SK-N-SH (cell line): ENCODE measurements at regions not wholly inside any gene's neighbourhood (a gene's known extent, or its start where the extent isn't known, plus 50 kb on each side); places are given as distances from the start of the nearest gene placed in this dataset.

Experiments used
- CTCF ChIA-PET: fragments of 300-600, 350-600 bp; formaldehyde crosslinking; extraction: SDS; loops from one replicate; lab custom pipeline; 2021; lab: Yijun Ruan, JAX
- POLR2A ChIA-PET: fragments of 350-600 bp; sonication (Branson Sonifier 250); formaldehyde crosslinking; extraction: SDS; loops from one replicate; lab custom pipeline; 2020; ENCODE audit warnings: antibody characterized with exemption, inconsistent platforms; lab: Yijun Ruan, JAX
- DNase-seq: peaks from one replicate; pipeline ENCODE4 v3.0.0; 2012
- H2AFZ ChIP-seq: fragments of 200-600 bp; sonication (generic); 2 replicates; pipeline ENCODE4 v1.8.1; 2016; ENCODE audit warnings: antibody characterized with exemption, mild to moderate bottlenecking, low read depth
- H3F3A ChIP-seq: fragments of 200-600 bp; sonication (generic); replicated peaks from 2 replicates; pipeline ENCODE3; 2016; ENCODE audit warnings: antibody characterized with exemption, mild to moderate bottlenecking; ENCODE audit not compliant: insufficient read depth
- H3K27ac ChIP-seq, 2 experiments: fragments of 200-500 bp in 1 of 2; fragments of 200-600 bp in 1 of 2; sonication (Bioruptor generic) in 1 of 2; sonication (generic), shearing (Covaris generic) in 1 of 2; 2 replicates each; pipeline versions ENCODE4 v1.5.1 to v1.6.1; 2014 to 2016; ENCODE audit warnings: low read depth in 2 of 2, inconsistent platforms in 1 of 2, low read length in 1 of 2, mild to moderate bottlenecking in 1 of 2, mixed read lengths in 1 of 2
- H3K27me3 ChIP-seq: fragments of 200-600 bp; sonication (generic), shearing (Covaris generic); 2 replicates; pipeline ENCODE4 v1.6.1; 2016; ENCODE audit warnings: mixed run types; ENCODE audit not compliant: insufficient read depth
- H3K36me3 ChIP-seq, 2 experiments: fragments of 200-500 bp in 1 of 2; fragments of 200-600 bp in 1 of 2; sonication (Bioruptor generic) in 1 of 2; sonication (generic) in 1 of 2; replicated peaks in 1 of 2; 2 replicates each; pipeline versions ENCODE3 to v1.5.1; 2014 to 2016; ENCODE audit warnings: low read length in 1 of 2, mild to moderate bottlenecking in 1 of 2; ENCODE audit not compliant: insufficient read depth in 2 of 2, control insufficient read depth in 1 of 2
- H3K4me1 ChIP-seq, 2 experiments: fragments of 200-500 bp in 1 of 2; fragments of 200-600 bp in 1 of 2; sonication (Bioruptor generic) in 1 of 2; sonication (generic), shearing (Covaris generic) in 1 of 2; 2 replicates each; pipeline versions ENCODE4 v1.5.1 to v1.6.1; 2014 to 2016; ENCODE audit warnings: low read depth in 1 of 2, low read length in 1 of 2, mixed run types in 1 of 2; ENCODE audit not compliant: insufficient read depth in 2 of 2, control insufficient read depth in 1 of 2
- H3K4me2 ChIP-seq: fragments of 200-600 bp; sonication (generic), shearing (Covaris generic); 2 replicates; pipeline ENCODE4 v1.6.1; 2017; ENCODE audit warnings: mixed run types
- H3K4me3 ChIP-seq, 2 experiments: fragments of 200-500 bp in 1 of 2; fragments of 200-600 bp in 1 of 2; sonication (Bioruptor generic) in 1 of 2; sonication (generic), shearing (Covaris generic) in 1 of 2; 2 replicates each; pipeline versions ENCODE4 v1.5.1 to v1.8.1; 2014 to 2016; ENCODE audit warnings: low read depth in 2 of 2, inconsistent platforms in 1 of 2, low read length in 1 of 2, mild to moderate bottlenecking in 1 of 2, mixed read lengths in 1 of 2, moderate library complexity in 1 of 2
- H3K79me2 ChIP-seq: fragments of 200-600 bp; sonication (generic); 2 replicates; pipeline ENCODE4 v1.8.1; 2017; ENCODE audit warnings: mild to moderate bottlenecking; ENCODE audit not compliant: insufficient read depth
- H3K9ac ChIP-seq: fragments of 200-600 bp; sonication (generic); 2 replicates; pipeline ENCODE4 v1.6.1; 2017; ENCODE audit warnings: mixed run types
- H3K9me2 ChIP-seq: fragments of 200-600 bp; sonication (generic); 2 replicates; pipeline ENCODE4 v1.6.1; 2017; ENCODE audit warnings: mixed run types
- H3K9me3 ChIP-seq: fragments of 200-600 bp; sonication (generic); 2 replicates; pipeline ENCODE4 v1.6.1; 2017; ENCODE audit warnings: mixed run types, mild to moderate bottlenecking, moderate library complexity
- H4K20me1 ChIP-seq: fragments of 200-600 bp; sonication (generic); 2 replicates; pipeline ENCODE4 v1.6.1; 2017; ENCODE audit warnings: mild to moderate bottlenecking, mixed run types; ENCODE audit not compliant: insufficient read depth
- CHD2 ChIP-seq: fragments of 150-350 bp; IDR thresholded peaks from 2 replicates; pipeline ENCODE4 v1.6.1; 2018; ENCODE audit warnings: low read length; ENCODE audit not compliant: partially characterized antibody
- EP300 ChIP-seq, 2 experiments: IDR thresholded peaks; 2 replicates each; pipeline versions ENCODE4 v1.4.0 to v1.6.1; 2012; ENCODE audit warnings: borderline replicate concordance in 1 of 2, low read depth in 1 of 2, low read length in 1 of 2
- EZH2phosphoT487 ChIP-seq: fragments of 200-600 bp; sonication (generic); IDR thresholded peaks from 2 replicates; pipeline ENCODE4 v1.6.1; 2017; ENCODE audit warnings: low read depth, mixed run types, mild to moderate bottlenecking, antibody characterized with exemption, moderate library complexity, borderline replicate concordance
- FOSL2 ChIP-seq: IDR thresholded peaks from 2 replicates; pipeline ENCODE4 v1.4.0; 2012; ENCODE audit warnings: low read depth, mild to moderate bottlenecking, moderate library complexity, borderline replicate concordance
- FOXM1 ChIP-seq: IDR thresholded peaks from 2 replicates; pipeline ENCODE4 v1.4.0; 2012; ENCODE audit warnings: low read depth, mild to moderate bottlenecking
- GATA2 ChIP-seq: sonication (generic); formaldehyde crosslinking; IDR thresholded peaks from 2 replicates; pipeline ENCODE4 v1.5.0; 2020; ENCODE audit warnings: mild to moderate bottlenecking, missing genetic modification reagents
- MEF2A ChIP-seq: IDR thresholded peaks from 2 replicates; pipeline ENCODE4 v1.4.0; 2012; ENCODE audit warnings: low read depth, borderline replicate concordance
- POLR2AphosphoS5 ChIP-seq: IDR thresholded peaks from 2 replicates; pipeline ENCODE4 v1.6.1; 2012; ENCODE audit warnings: low read depth, low read length
- RAD21 ChIP-seq: IDR thresholded peaks from 2 replicates; pipeline ENCODE4 v1.6.1; 2012; ENCODE audit warnings: mild to moderate bottlenecking, low read length
- SIN3A ChIP-seq: IDR thresholded peaks from 2 replicates; pipeline ENCODE4 v1.6.1; 2012; ENCODE audit warnings: low read depth, mild to moderate bottlenecking, low read length, moderate library complexity, borderline replicate concordance
- YY1 ChIP-seq: IDR thresholded peaks from 2 replicates; pipeline ENCODE4 v1.4.0; 2012; ENCODE audit warnings: low read depth, mild to moderate bottlenecking
- WGBS: methylation state at CpG from one replicate; pipeline ENCODE4 v1.1.6; 2017; ENCODE audit warnings: low lambda C conversion rate; 5-methylcytosine and 5-hydroxymethylcytosine counted together
- TF ChIP-seq, protein P1 (sequence below): IDR thresholded peaks from 2 replicates; pipeline ENCODE4 v1.4.0; 2012; ENCODE audit warnings: low read depth, borderline replicate concordance
- TF ChIP-seq, protein P2 (sequence below): IDR thresholded peaks from 2 replicates; pipeline ENCODE4; 2012
- TF ChIP-seq, protein P3 (sequence below): IDR thresholded peaks from 2 replicates; pipeline ENCODE4 v1.6.1; 2012; ENCODE audit warnings: mild to moderate bottlenecking, low read depth, low read length, moderate library complexity
- TF ChIP-seq, protein P4 (sequence below): fragments of 150-350 bp; IDR thresholded peaks from 2 replicates; pipeline ENCODE4 v1.6.1; 2016; ENCODE audit warnings: mild to moderate bottlenecking, low read depth, low read length

DNA sequence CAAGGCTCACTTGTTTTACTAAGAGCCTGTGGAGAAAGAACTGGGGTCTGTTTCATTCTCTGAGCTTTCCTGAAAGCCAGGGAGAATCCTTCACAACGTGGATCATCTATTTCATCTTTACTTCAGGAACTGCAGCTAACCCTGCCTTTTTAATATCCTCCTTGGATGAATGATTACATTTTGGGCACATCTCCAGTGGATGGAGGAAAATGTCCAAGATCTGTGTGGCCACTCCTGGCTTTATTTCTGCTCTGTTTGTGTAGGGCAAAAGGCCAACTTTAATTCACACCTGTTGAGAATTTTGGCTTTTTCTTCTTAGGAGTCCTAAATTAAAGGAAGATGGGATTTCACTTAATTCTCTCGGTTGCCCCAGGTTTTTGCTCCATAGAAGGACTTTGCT, 69.5 kb upstream of the CACNA1E start:
- H3K4me2 ChIP-seq = no peak overlapping the region
- H3K4me1 ChIP-seq = no peaks in the 10 kb centered on the region
- H3F3A ChIP-seq = no peaks in the 10 kb centered on the region
- POLR2A ChIA-PET = no interaction called here
- no peaks in the 10 kb centered on the region for H3K9me3 ChIP-seq
- H3K9ac ChIP-seq = no peak overlapping the region
- no peaks in the 10 kb centered on the region for H3K36me3 ChIP-seq
- TF ChIP-seq EZH2phosphoT487 (no peak), MEF2A (no peak), FOXM1 (no peak), GATA2 (no peak), EP300 (IDR thresholded peaks at IDR 0.05; ENCODE audit: borderline replicate concordance in 1 of 2, low read depth in 1 of 2, low read length in 1 of 2) (no peak), POLR2AphosphoS5 (no peak), YY1 (no peak), FOSL2 (no peak), SIN3A (no peak), CHD2 (no peak), RAD21 (no peak)
- TF ChIP-seq, protein P1, sequence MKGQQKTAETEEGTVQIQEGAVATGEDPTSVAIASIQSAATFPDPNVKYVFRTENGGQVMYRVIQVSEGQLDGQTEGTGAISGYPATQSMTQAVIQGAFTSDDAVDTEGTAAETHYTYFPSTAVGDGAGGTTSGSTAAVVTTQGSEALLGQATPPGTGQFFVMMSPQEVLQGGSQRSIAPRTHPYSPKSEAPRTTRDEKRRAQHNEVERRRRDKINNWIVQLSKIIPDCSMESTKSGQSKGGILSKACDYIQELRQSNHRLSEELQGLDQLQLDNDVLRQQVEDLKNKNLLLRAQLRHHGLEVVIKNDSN = no peak
- TF ChIP-seq, protein P2, sequence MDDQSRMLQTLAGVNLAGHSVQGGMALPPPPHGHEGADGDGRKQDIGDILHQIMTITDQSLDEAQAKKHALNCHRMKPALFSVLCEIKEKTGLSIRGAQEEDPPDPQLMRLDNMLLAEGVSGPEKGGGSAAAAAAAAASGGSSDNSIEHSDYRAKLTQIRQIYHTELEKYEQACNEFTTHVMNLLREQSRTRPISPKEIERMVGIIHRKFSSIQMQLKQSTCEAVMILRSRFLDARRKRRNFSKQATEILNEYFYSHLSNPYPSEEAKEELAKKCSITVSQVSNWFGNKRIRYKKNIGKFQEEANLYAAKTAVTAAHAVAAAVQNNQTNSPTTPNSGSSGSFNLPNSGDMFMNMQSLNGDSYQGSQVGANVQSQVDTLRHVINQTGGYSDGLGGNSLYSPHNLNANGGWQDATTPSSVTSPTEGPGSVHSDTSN = no peak
- TF ChIP-seq, protein P3, sequence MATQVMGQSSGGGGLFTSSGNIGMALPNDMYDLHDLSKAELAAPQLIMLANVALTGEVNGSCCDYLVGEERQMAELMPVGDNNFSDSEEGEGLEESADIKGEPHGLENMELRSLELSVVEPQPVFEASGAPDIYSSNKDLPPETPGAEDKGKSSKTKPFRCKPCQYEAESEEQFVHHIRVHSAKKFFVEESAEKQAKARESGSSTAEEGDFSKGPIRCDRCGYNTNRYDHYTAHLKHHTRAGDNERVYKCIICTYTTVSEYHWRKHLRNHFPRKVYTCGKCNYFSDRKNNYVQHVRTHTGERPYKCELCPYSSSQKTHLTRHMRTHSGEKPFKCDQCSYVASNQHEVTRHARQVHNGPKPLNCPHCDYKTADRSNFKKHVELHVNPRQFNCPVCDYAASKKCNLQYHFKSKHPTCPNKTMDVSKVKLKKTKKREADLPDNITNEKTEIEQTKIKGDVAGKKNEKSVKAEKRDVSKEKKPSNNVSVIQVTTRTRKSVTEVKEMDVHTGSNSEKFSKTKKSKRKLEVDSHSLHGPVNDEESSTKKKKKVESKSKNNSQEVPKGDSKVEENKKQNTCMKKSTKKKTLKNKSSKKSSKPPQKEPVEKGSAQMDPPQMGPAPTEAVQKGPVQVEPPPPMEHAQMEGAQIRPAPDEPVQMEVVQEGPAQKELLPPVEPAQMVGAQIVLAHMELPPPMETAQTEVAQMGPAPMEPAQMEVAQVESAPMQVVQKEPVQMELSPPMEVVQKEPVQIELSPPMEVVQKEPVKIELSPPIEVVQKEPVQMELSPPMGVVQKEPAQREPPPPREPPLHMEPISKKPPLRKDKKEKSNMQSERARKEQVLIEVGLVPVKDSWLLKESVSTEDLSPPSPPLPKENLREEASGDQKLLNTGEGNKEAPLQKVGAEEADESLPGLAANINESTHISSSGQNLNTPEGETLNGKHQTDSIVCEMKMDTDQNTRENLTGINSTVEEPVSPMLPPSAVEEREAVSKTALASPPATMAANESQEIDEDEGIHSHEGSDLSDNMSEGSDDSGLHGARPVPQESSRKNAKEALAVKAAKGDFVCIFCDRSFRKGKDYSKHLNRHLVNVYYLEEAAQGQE = no peak
- TF ChIP-seq, protein P4, sequence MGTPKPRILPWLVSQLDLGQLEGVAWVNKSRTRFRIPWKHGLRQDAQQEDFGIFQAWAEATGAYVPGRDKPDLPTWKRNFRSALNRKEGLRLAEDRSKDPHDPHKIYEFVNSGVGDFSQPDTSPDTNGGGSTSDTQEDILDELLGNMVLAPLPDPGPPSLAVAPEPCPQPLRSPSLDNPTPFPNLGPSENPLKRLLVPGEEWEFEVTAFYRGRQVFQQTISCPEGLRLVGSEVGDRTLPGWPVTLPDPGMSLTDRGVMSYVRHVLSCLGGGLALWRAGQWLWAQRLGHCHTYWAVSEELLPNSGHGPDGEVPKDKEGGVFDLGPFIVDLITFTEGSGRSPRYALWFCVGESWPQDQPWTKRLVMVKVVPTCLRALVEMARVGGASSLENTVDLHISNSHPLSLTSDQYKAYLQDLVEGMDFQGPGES = no peak
- H3K9me2 ChIP-seq = no peaks in the 10 kb centered on the region
- CTCF ChIA-PET = interaction anchor here (3.4 kb wide), 1 partner anchor 224 kb away, joined by 10 read pairs; no protein-coding TSS in a partner anchor
- H3K27me3 ChIP-seq = no peaks in the 10 kb centered on the region
- H3K4me3 ChIP-seq = no peak overlapping the region
- no peak overlapping the region for H2AFZ ChIP-seq
- no peaks in the 10 kb centered on the region for H4K20me1 ChIP-seq
- no peaks in the 10 kb centered on the region for H3K79me2 ChIP-seq
- no peak overlapping the region for H3K27ac ChIP-seq
- WGBS = 16% methylated on average over 2 of the region's 2 CpGs
- DNase-seq = no peak
